H1 (cell line): ENCODE measurements at regions not wholly inside any gene's neighbourhood (a gene's known extent, or its start where the extent isn't known, plus 50 kb on each side); places are given as distances from the start of the nearest gene placed in this dataset.

Source experiments
- CTCF ChIA-PET: fragments of 300-600 bp; sonication (Branson Sonifier 250); formaldehyde crosslinking; loops from one replicate; lab custom pipeline; 2021; ENCODE audit not compliant: partially characterized antibody; lab: Charles Lee
- POLR2A ChIA-PET: fragments of 300-600 bp; sonication (Branson Sonifier 250); formaldehyde crosslinking; loops from one replicate; lab custom pipeline; 2021; ENCODE audit warnings: inconsistent platforms; ENCODE audit not compliant: partially characterized antibody; lab: Charles Lee
- DNase-seq, 2 experiments: peaks; one replicate each; pipeline versions ENCODE4 v3.0.0 to v3.0.0-alpha.2; 2010 to 2022; ENCODE audit warnings: low spot score in 2 of 2, low read depth in 1 of 2, mixed read lengths in 1 of 2
- FAIRE-seq: peaks from 2 replicates; lab custom pipeline; 2011; peaks lifted over from hg19 to GRCh38; lab: Jason Lieb, UNC
- H2AFZ ChIP-seq: 2 replicates; pipeline ENCODE4 v1.8.1; 2012; ENCODE audit warnings: low read length, inconsistent platforms
- H2AK5ac ChIP-seq: 2 replicates; pipeline ENCODE4 v1.6.1; 2013; ENCODE audit warnings: low read depth, low read length
- H2BK120ac ChIP-seq: replicated peaks from 2 replicates; pipeline ENCODE3; 2013; ENCODE audit warnings: low read depth, low read length, inconsistent platforms
- H2BK12ac ChIP-seq: 2 replicates; pipeline ENCODE4 v1.6.1; 2013; ENCODE audit warnings: low read depth, low read length
- H2BK15ac ChIP-seq: 2 replicates; pipeline ENCODE4 v1.6.1; 2013; ENCODE audit warnings: low read length
- H2BK20ac ChIP-seq: 2 replicates; pipeline ENCODE4 v1.6.1; 2013; ENCODE audit warnings: low read length
- H2BK5ac ChIP-seq: 2 replicates; pipeline ENCODE4 v1.6.1; 2013; ENCODE audit warnings: low read depth, low read length
- H3K14ac ChIP-seq: 2 replicates; pipeline ENCODE4 v1.6.1; 2013; ENCODE audit warnings: inconsistent platforms; ENCODE audit not compliant: insufficient read length
- H3K18ac ChIP-seq: 2 replicates; pipeline ENCODE4 v1.6.1; 2013; ENCODE audit warnings: low read length; ENCODE audit errors: extremely low read depth
- H3K23ac ChIP-seq: 2 replicates; pipeline ENCODE4 v1.6.1; 2013; ENCODE audit warnings: inconsistent platforms; ENCODE audit not compliant: insufficient read length
- H3K23me2 ChIP-seq: 2 replicates; pipeline ENCODE4 v1.6.1; 2013; ENCODE audit warnings: low read depth, low read length
- H3K27ac ChIP-seq: 2 replicates; pipeline ENCODE4 v1.6.1; 2011; ENCODE audit warnings: low read depth, low read length, inconsistent platforms
- H3K27me3 ChIP-seq, 4 experiments: replicated peaks in 1 of 4; 1 replicate in 1 of 4; 2 replicates in 3 of 4; pipeline versions ENCODE4 v1.6.1 to v1.8.1; 2011 to 2013; ENCODE audit warnings: low read length in 3 of 4, mild to moderate bottlenecking in 3 of 4, inconsistent platforms in 2 of 4, mixed read lengths in 2 of 4, moderate library complexity in 1 of 4; ENCODE audit not compliant: control insufficient read depth in 3 of 4, insufficient read depth in 3 of 4; ENCODE audit errors: extremely low read depth in 1 of 4
- H3K36me3 ChIP-seq, 4 experiments: 2 replicates each; pipeline versions ENCODE4 v1.6.1 to v1.8.1; 2011 to 2013; ENCODE audit warnings: mild to moderate bottlenecking in 4 of 4, low read length in 3 of 4, moderate library complexity in 2 of 4, control low read depth in 1 of 4, inconsistent platforms in 1 of 4; ENCODE audit not compliant: insufficient read depth in 4 of 4, control insufficient read depth in 2 of 4
- H3K4ac ChIP-seq: replicated peaks from 2 replicates; pipeline ENCODE3; 2013; ENCODE audit warnings: low read length, low read depth, mixed read lengths, inconsistent platforms; ENCODE audit not compliant: insufficient read length
- H3K4me1 ChIP-seq, 4 experiments: replicated peaks in 1 of 4; 1 replicate in 1 of 4; 2 replicates in 3 of 4; pipeline versions ENCODE4 v1.6.1 to v1.8.1; 2011 to 2013; ENCODE audit warnings: low read length in 3 of 4, inconsistent platforms in 2 of 4, mixed read lengths in 1 of 4; ENCODE audit not compliant: insufficient read depth in 4 of 4, control insufficient read depth in 3 of 4
- H3K4me2 ChIP-seq, 2 experiments: 2 replicates each; pipeline versions ENCODE4 v1.6.1 to v1.8.1; 2011 to 2013; ENCODE audit warnings: low read depth in 2 of 2, low read length in 2 of 2, control low read depth in 1 of 2, inconsistent platforms in 1 of 2, mild to moderate bottlenecking in 1 of 2; ENCODE audit not compliant: insufficient read depth in 1 of 2
- H3K4me3 ChIP-seq, 4 experiments: fragments of 200-600, 300-600 bp in 1 of 4; sonication (generic), shearing (Covaris generic), sonication (Bioruptor Twin) in 1 of 4; 2 replicates each; pipeline versions ENCODE4 v1.5.1 to v1.8.1; 2011 to 2016; ENCODE audit warnings: low read length in 4 of 4, low read depth in 3 of 4, control low read depth in 2 of 4, inconsistent platforms in 2 of 4, mild to moderate bottlenecking in 2 of 4, mixed read lengths in 1 of 4, moderate library complexity in 1 of 4; ENCODE audit not compliant: insufficient read depth in 2 of 4; ENCODE audit errors: extremely low read depth in 1 of 4
- H3K56ac ChIP-seq: replicated peaks from 2 replicates; pipeline ENCODE3; 2013; ENCODE audit warnings: low read depth, mild to moderate bottlenecking, mixed read lengths, low read length, inconsistent platforms; ENCODE audit not compliant: insufficient read length
- H3K79me1 ChIP-seq: 2 replicates; pipeline ENCODE4 v1.6.1; 2013; ENCODE audit warnings: low read depth, low read length, control low read depth
- H3K79me2 ChIP-seq, 2 experiments: 2 replicates each; pipeline versions ENCODE4 v1.6.1 to v1.8.1; 2012 to 2013; ENCODE audit warnings: low read length in 2 of 2, mild to moderate bottlenecking in 2 of 2, inconsistent platforms in 1 of 2; ENCODE audit not compliant: insufficient read depth in 2 of 2, control insufficient read depth in 1 of 2
- H3K9ac ChIP-seq, 4 experiments: replicated peaks in 1 of 4; 1 replicate in 1 of 4; 2 replicates in 3 of 4; pipeline versions ENCODE4 v1.6.1 to v1.8.1; 2011 to 2013; ENCODE audit warnings: low read depth in 3 of 4, low read length in 3 of 4, control low read depth in 2 of 4, mild to moderate bottlenecking in 2 of 4, moderate library complexity in 2 of 4, inconsistent platforms in 1 of 4; ENCODE audit errors: extremely low read depth in 1 of 4
- H3K9me3 ChIP-seq, 2 experiments: 2 replicates each; pipeline versions ENCODE4 v1.6.1 to v1.8.1; 2012 to 2013; ENCODE audit warnings: mild to moderate bottlenecking in 2 of 2, moderate library complexity in 2 of 2, control low read depth in 1 of 2, inconsistent platforms in 1 of 2, low read depth in 1 of 2, low read length in 1 of 2, mixed read lengths in 1 of 2; ENCODE audit not compliant: insufficient read depth in 2 of 2
- H4K20me1 ChIP-seq, 2 experiments: replicated peaks in 1 of 2; 2 replicates each; pipeline versions ENCODE3 to v1.8.1; 2011 to 2013; ENCODE audit warnings: inconsistent platforms in 2 of 2, low read length in 2 of 2, mild to moderate bottlenecking in 1 of 2; ENCODE audit not compliant: insufficient read depth in 2 of 2, control insufficient read depth in 1 of 2
- H4K5ac ChIP-seq: 2 replicates; pipeline ENCODE4 v1.6.1; 2013; ENCODE audit warnings: low read length, low read depth, mixed read lengths, inconsistent platforms; ENCODE audit not compliant: insufficient read length
- H4K8ac ChIP-seq: 2 replicates; pipeline ENCODE4 v1.8.0; 2013; ENCODE audit warnings: mild to moderate bottlenecking, moderate library complexity, low read length, inconsistent platforms; ENCODE audit not compliant: insufficient read depth; ENCODE audit errors: extremely low read depth
- H4K91ac ChIP-seq: replicated peaks from 2 replicates; pipeline ENCODE3; 2013; ENCODE audit warnings: low read length, mixed read lengths, inconsistent platforms; ENCODE audit not compliant: insufficient read length
- ASH2L ChIP-seq: fragments of 200-600, 300-600 bp; sonication (generic); IDR thresholded peaks from one replicate; pipeline ENCODE4 v1.7.1; 2017; ENCODE audit warnings: low read length
- BCL11A ChIP-seq, 2 experiments: IDR thresholded peaks; one replicate each; pipeline ENCODE4 v1.6.1; 2011; ENCODE audit warnings: low read depth in 2 of 2, low read length in 2 of 2, mild to moderate bottlenecking in 2 of 2
- CTCF ChIP-seq, 3 experiments: IDR thresholded peaks; 1 replicate in 2 of 3; 2 replicates in 1 of 3; pipeline versions ENCODE4 v1.5.1 to v1.6.1; 2011; ENCODE audit warnings: low read length in 3 of 3, mild to moderate bottlenecking in 3 of 3, inconsistent platforms in 2 of 3, low read depth in 1 of 3, moderate library complexity in 1 of 3; ENCODE audit not compliant: insufficient read depth in 1 of 3; ENCODE audit errors: control extremely low read depth in 1 of 3
- E2F6 ChIP-seq: IDR thresholded peaks from 2 replicates; pipeline ENCODE4 v1.6.1; 2012; ENCODE audit warnings: inconsistent platforms
- EGR1 ChIP-seq: IDR thresholded peaks from 2 replicates; pipeline ENCODE4 v1.6.1; 2011; ENCODE audit warnings: low read depth, low read length, borderline replicate concordance
- JUND ChIP-seq: IDR thresholded peaks from 2 replicates; pipeline ENCODE4 v1.6.1; 2011; ENCODE audit warnings: mild to moderate bottlenecking, improper control_type of control experiment, low read length
- SIX5 ChIP-seq: IDR thresholded peaks from 2 replicates; pipeline ENCODE4 v1.6.1; 2011; ENCODE audit warnings: mild to moderate bottlenecking, low read depth, low read length
- SP1 ChIP-seq: IDR thresholded peaks from 2 replicates; pipeline ENCODE4 v1.6.1; 2011; ENCODE audit warnings: low read depth, low read length
- SP2 ChIP-seq: IDR thresholded peaks from 2 replicates; pipeline ENCODE4 v1.6.1; 2012; ENCODE audit warnings: mild to moderate bottlenecking, low read length, inconsistent platforms
- TBP ChIP-seq: IDR thresholded peaks from 2 replicates; pipeline ENCODE4 v1.6.1; 2011; ENCODE audit warnings: low read depth, low read length, improper control_type of control experiment
- YY1 ChIP-seq: IDR thresholded peaks from 2 replicates; pipeline ENCODE4 v1.6.1; 2011; ENCODE audit warnings: low read depth, mild to moderate bottlenecking, low read length
- ZNF274 ChIP-seq: IDR thresholded peaks from 2 replicates; pipeline ENCODE4 v1.7.0; 2012; ENCODE audit warnings: low read length, borderline replicate concordance; ENCODE audit errors: extremely low read depth
- WGBS, 2 experiments: shearing (Covaris generic) in 1 of 2; methylation state at CpG; one replicate each; pipeline versions ENCODE4 v1.1.6 to v1.1.7; 2013 to 2015; ENCODE audit warnings: low lambda C conversion rate in 2 of 2, mixed read lengths in 2 of 2, inconsistent platforms in 1 of 2, low coverage in 1 of 2, missing lambda C conversion rate in 1 of 2; ENCODE audit not compliant: insufficient replicate concordance in 2 of 2, insufficient coverage in 1 of 2, insufficient read length in 1 of 2; ENCODE audit errors: extremely low coverage in 1 of 2, missing lambda C conversion rate in 1 of 2; 5-methylcytosine and 5-hydroxymethylcytosine counted together

- Histone ChIP-seq H3K9me3 (no peaks in the 10 kb centered on the region; a peak in 1 of 4 replicates), H2BK12ac (no peak overlapping the region), H3K9ac (no peak overlapping the region), H3K18ac (no peak overlapping the region), H4K8ac (no peak overlapping the region), H2AFZ (no peak overlapping the region), H3K27me3 (no peaks in the 10 kb centered on the region), H3K23ac (no peak overlapping the region), H3K79me1 (no peaks in the 10 kb centered on the region), H2BK5ac (no peak overlapping the region), H4K91ac (no peak overlapping the region), H3K14ac (no peak overlapping the region), H3K36me3 (no peaks in the 10 kb centered on the region), H3K56ac (no peak overlapping the region), H3K23me2 (peaks cover 4% of the 10 kb centered on the region; the same call in 1 of the 2 replicates), H3K79me2 (no peaks in the 10 kb centered on the region), H3K4me2 (no peak overlapping the region), H2BK15ac (no peak overlapping the region), H2BK20ac (no peak overlapping the region), H3K4ac (no peak overlapping the region), H3K27ac (no peak overlapping the region), H2AK5ac (no peak overlapping the region), H4K5ac (no peak overlapping the region), H2BK120ac (no peak overlapping the region), H3K4me1 (no peaks in the 10 kb centered on the region), H3K4me3 (no peak overlapping the region), H4K20me1 (no peaks in the 10 kb centered on the region)
- WGBS, 2 experiments: 89% methylated on average over 3 of the region's 3 CpGs; no CpG with 5 or more reads in 1 of the 2 experiments
- CTCF ChIA-PET: interaction anchor here (1.1 kb wide), 1 partner anchor 9 kb away, joined by 3 read pairs; no protein-coding TSS in a partner anchor
- POLR2A ChIA-PET: no interaction called here
- DNase-seq: no peak
- no peak for FAIRE-seq
- TF ChIP-seq JUND (no peak), EGR1 (no peak), E2F6 (no peak), ASH2L (no peak), SIX5 (no peak), SP2 (no peak), TBP (no peak), BCL11A (IDR thresholded peaks at IDR 0.05; ENCODE audit: low read depth in 2 of 2, low read length in 2 of 2) (no peak), CTCF (IDR thresholded peaks at IDR 0.05; ENCODE audit: control extremely low read depth in 1 of 3, insufficient read depth in 1 of 3, low read depth in 1 of 3, low read length in 3 of 3) (no peak), YY1 (no peak), SP1 (no peak), ZNF274 (no peak)
Observed at GRCh38 chr2:30315391-30316063, 84.2 kb downstream of the LBH start.
